Left cardiac atrium (tissue), 4 donors: ENCODE measurements at regions not wholly inside any gene's neighbourhood (a gene's known extent, or its start where the extent isn't known, plus 50 kb on each side); places are given as distances from the start of the nearest gene placed in this dataset.
A peak's percentile ranks its signal among the peaks of the same experiment; 100 is the strongest.
"Not testable (repeated sequence)": the region's sequence is repeated elsewhere in the genome, so short reads cannot be mapped to it uniquely, and the experiment has no call there.

Source experiments
- ATAC-seq, 2 donors: fragments of 200-7000 bp; cut with Tn5 transposase; one replicate each; pipeline ENCODE4 v1.9.1; 2020; ENCODE audit warnings: mild to moderate bottlenecking in 2 of 2, moderate library complexity in 2 of 2
- DNase-seq: peaks from one replicate; pipeline ENCODE4 v3.0.0-alpha.2; 2020
- intact Hi-C, 2 donors: fragments of 100-400 bp; cut with DNase I; formaldehyde crosslinking; loops; one replicate each; pipeline versions ENCODE4 v1.14.1 to v1.15.1; 2022 to 2023
- donor health status: DM: no; HTN: yes; CAD: no.
- donor health status: DM: no; HTN: yes; CAD: no; lungs with severe emphysema.
- donor health status: DM: yes; HTN: yes; CAD: no.
- donor health status: Dilated cardiomyopathy.

GRCh38 chr9:42409581-42409980, 226.1 kb downstream of the SPATA31A6 start:
- intact Hi-C loops, ATAC-seq, DNase-seq: not testable (repeated sequence)

GRCh38 chr9:42412354-42412753, 228.9 kb downstream of the SPATA31A6 start:
- ATAC-seq, DNase-seq, intact Hi-C loops: not testable (repeated sequence)

GRCh38 chr9:42414865-42415264, 231.4 kb downstream of the SPATA31A6 start:
- DNase-seq, ATAC-seq, intact Hi-C loops: not testable (repeated sequence)

- ATAC-seq, intact Hi-C loops, DNase-seq: not testable (repeated sequence)
Measured at GRCh38 chr9:42419652-42420051, 236.2 kb downstream of the SPATA31A6 start.

GRCh38 chr9:42420324-42420723, 236.9 kb downstream of the SPATA31A6 start:
- DNase-seq, ATAC-seq, intact Hi-C loops: not testable (repeated sequence)

GRCh38 chr9:42421630-42422029, 238.2 kb downstream of the SPATA31A6 start:
- DNase-seq, ATAC-seq, intact Hi-C loops: not testable (repeated sequence)

- intact Hi-C loops, ATAC-seq: not testable (repeated sequence)
Measured at GRCh38 chr9:42430674-42431615, 247.5 kb downstream of the SPATA31A6 start.

GRCh38 chr9:42431616-42432010, 248.2 kb downstream of the SPATA31A6 start:
- ATAC-seq, intact Hi-C loops, DNase-seq: not testable (repeated sequence)

More at GRCh38 chr9:42430674-42431615, 247.5 kb downstream of the SPATA31A6 start:
- not testable (repeated sequence) for DNase-seq

- DNase-seq, result peak; percentile 20
- ATAC-seq, intact Hi-C loops: not testable (repeated sequence)
Measured at GRCh38 chr9:42434844-42435714, 251.6 kb downstream of the SPATA31A6 start.

GRCh38 chr9:42435715-42436342, 252.4 kb downstream of the SPATA31A6 start:
- DNase-seq, ATAC-seq, intact Hi-C loops: not testable (repeated sequence)

- ATAC-seq, DNase-seq, intact Hi-C loops: not testable (repeated sequence)
Measured at GRCh38 chr9:42437057-42437759, 253.7 kb downstream of the SPATA31A6 start.

GRCh38 chr9:42442680-42443079, 259.2 kb downstream of the SPATA31A6 start:
- ATAC-seq, DNase-seq, intact Hi-C loops: not testable (repeated sequence)

GRCh38 chr9:42443414-42443813, 260.0 kb downstream of the SPATA31A6 start:
- ATAC-seq, intact Hi-C loops, DNase-seq: not testable (repeated sequence)

- DNase-seq, ATAC-seq, intact Hi-C loops: not testable (repeated sequence)
Measured at GRCh38 chr9:42461436-42461835, 278.0 kb downstream of the SPATA31A6 start.

GRCh38 chr9:42461863-42462262, 278.4 kb downstream of the SPATA31A6 start:
- DNase-seq, ATAC-seq, intact Hi-C loops: not testable (repeated sequence)

- ATAC-seq, intact Hi-C loops, DNase-seq: not testable (repeated sequence)
Measured at GRCh38 chr9:42463981-42464380, 280.5 kb downstream of the SPATA31A6 start.

GRCh38 chr9:42470577-42470976, 287.1 kb downstream of the SPATA31A6 start:
- ATAC-seq, intact Hi-C loops, DNase-seq: not testable (repeated sequence)

- intact Hi-C loops, ATAC-seq, DNase-seq: not testable (repeated sequence)
Measured at GRCh38 chr9:42490989-42491388, 307.5 kb downstream of the SPATA31A6 start.
